HG02938 (cell line): ENCODE measurements at regions not wholly inside any gene's neighbourhood (a gene's known extent, or its start where the extent isn't known, plus 50 kb on each side); places are given as distances from the start of the nearest gene placed in this dataset.

Experiments
- ATAC-seq: cut with Tn5 transposase; IDR thresholded peaks from one replicate; pipeline ENCODE4 v1.9.1; 2021; ENCODE audit warnings: mild to moderate bottlenecking, moderate library complexity; ENCODE audit not compliant: unreplicated experiment

DNA sequence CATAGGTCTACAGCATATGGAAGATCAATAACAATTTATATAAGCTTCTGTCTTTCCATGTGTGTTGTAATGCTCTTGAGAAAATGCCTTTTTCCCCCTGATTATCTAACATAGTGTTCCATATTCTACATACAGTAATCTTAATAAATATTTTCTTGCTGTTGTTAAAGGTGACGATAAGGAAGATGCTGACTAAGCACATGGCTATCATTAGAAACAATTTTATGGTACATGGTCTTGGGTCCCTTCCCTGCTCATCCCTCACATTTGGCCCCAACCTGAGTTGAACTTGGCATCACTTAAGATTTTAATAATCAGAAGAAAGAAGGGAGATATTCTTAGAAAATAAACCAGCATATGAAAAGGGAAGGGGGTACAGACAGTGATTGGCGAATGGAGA is 382.1 kb upstream of the CDH20 start:
- no peak for ATAC-seq

DNA sequence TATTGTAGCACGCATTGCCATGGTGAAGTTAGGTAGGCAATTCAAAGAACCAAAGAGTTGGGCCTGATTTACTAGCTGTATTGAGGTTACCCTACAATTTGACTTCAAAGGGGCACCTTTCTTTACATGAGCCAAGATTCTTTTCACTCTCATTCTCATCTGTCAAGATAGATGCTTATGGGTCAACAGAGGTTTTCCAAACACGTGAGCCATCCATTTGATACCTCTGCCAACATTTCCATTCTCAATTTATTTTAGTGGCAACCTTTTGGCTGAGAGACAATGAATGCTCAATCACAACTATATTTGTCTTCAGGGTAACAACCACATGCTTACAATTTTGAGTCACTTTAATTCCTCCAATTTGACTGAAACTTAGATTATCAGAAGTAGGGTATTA is 370.6 kb upstream of the CDH20 start:
- ATAC-seq, result no peak

DNA sequence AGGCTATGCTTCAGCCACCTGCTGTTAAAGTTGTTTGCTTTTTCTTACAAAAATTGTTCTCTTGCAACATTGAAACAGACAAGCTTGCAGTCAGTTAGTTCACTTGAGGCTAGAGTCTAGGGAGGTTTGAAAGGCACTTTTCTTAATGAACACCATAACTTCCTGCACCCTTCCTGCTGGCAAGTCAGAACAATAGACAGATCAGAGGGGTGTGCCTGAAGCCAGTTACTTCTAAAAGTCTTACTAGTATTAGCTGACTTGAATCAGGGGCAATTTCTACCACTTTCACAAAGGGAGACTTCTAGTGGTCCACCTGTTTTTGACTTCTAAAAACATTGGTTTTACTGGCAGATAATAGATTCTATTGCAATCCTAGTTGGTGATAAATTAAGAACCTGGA is 367.4 kb upstream of the CDH20 start:
- no peak for ATAC-seq

DNA sequence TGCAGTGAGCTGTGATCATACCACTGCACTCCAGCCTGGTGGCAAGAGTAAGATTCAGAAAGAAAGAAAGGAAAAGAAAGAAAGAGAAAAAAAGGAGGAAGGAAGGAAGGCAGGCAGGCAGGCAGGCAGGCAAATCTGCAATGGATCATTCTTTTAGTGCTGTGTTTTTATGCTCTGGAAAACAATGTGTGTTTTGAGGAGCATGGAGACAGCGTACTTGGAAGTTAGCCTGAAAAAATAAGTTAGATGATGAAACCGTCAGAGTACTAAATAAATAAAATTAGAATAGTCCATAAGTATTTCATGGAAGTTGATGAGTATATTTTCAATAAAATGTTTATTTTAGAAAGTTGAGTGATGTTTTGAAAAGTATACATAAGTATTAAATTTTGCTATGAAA is 366.4 kb upstream of the CDH20 start:
- ATAC-seq, result no peak

DNA sequence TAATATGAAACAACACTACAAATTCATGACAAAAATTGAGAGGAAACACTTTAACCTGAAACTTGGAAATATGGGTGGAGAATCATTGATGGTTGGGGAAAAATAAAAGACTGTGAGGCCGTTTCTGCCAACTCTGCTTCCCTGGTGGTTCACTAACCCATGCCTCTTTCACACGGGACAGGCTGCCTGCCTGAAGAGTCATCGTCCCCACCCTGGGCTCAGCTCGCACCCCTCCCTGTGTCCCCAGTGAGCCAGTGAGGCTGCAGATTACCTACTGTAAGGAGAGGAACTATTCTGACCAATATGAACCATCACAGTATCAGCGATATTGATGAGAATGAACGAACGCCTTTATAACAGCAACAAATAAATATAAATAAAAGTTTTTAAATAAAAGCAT is 357.8 kb upstream of the CDH20 start:
- no peak for ATAC-seq

DNA sequence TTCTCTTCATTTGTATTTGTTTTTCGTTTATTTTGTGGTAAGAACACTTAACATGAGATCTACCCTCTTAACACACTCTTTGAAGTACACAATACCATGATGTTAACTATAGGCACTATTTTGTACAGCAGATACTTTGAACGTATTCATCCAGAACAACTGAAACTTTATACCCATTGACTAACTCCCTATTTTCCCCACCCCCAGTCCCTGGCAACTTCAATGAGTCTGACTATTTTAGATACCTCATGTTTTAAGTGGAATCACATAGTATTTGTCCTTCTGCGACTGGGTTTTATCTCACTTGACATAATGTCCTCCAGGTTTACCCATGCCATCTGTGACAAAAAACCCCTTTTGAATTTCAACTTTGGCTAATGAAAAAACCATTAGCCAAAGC is 356.3 kb upstream of the CDH20 start:
- no peak for ATAC-seq

DNA sequence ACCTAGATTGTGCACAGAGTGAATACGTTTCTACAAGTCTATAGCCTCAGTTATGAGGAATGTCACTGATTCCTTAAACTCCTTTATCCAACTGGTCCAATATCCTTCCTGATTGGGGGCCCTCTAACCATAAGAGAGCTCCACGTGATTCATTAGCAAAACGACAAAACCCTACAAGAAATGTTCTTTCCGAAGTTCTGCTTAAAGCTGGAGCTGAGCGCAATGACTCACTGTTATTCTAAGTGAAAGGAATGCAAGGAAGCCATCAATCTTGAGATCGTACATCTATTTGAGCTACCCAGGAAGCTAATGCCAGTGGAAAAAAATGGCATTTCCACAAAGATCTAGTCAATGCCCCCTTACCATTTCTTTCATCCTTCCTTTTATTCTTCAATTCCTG is 354.9 kb upstream of the CDH20 start:
- no peak for ATAC-seq

DNA sequence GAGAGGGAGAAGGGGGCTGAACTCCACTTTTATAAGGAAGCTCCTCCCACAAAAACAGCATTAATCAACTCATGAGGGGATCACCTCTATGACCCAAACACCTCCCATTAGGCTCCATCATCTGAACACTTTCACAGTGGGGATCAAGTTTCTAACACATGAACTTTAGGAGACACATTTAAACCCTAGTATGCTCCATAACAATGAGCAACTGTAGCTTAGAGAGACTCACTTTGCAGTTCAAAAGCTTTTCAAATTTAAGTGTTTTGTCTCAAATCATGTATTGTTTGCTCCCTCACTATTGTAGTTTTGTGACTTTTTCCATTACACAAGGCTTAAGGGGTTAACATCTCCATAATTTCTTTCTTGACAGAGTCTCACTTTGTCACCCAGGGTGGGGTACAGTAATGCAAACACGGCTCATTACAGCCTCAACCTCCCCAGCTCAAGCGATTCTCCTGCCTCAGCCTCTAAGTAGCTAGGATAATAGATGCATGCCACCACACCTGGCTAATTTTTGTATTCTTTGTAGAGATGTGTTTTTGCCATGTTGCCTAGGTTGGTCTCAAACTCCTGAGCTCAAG is 352.7 kb upstream of the CDH20 start:
- ATAC-seq, result no peak

DNA sequence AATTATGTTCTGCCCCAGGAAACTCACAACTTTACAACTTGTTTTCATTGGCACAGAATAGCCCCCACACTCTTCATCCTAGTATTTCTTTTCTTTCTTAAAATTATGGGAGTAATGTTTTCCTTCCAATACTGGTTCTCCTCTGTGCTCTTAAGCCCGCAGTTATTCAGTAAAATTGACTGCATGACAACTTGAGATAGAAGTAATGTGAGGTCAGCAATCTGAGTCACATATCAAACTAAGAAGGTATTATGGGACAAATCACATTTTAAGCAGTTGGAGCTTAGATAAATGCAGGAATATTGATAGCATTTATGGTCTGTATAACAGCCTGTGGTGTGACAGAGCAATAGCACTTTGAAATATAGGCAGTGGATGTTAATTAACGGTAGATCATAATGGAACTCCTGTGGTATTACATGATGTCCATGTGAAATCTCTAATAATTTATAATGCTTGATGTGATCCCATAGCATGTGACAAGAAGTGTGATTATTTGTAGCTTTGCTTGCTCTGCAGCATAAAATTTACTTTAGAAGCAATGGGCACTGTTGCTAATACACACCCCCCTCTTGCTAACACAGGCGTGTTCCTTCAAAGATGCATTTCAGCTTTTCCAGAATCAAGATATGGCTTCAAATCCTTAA is 351.4 kb upstream of the CDH20 start:
- no peak for ATAC-seq

DNA sequence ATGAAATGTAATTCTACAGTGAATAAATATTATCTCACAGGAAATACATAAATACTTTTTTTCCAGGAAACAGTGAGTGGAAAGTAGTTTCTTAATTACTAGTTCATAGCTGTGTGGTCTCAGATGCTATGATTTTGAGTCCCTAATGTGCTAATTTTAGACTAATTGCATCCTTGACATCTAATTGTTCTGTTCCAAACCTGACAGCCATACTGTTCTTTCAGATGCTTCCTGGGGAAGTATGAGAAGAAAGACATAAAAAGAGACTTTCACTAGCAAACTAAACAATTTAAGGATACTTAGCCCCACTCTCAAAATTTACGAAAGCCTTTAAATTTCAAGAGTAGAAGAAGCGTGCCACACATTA is 350.9 kb upstream of the CDH20 start:
- no peak for ATAC-seq

DNA sequence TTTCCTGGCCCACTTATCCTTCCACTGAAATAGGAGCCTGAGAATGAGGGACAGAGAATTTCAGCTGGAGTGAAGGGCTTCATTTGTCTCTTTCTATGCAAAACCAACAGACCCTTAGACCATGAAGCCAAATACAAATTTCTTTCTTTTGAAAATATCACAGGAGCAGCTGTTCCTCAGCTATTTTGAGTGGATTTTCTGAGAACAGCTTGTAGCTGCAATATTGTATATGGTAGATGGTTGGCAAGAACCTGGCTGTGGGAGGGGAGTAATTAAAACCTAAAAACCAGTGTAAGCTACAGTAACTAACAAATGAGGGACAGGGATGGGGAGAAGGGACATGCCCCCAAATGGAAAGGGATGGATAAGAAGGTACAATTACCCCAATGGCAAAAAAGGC is 350.3 kb upstream of the CDH20 start:
- no peak for ATAC-seq

DNA sequence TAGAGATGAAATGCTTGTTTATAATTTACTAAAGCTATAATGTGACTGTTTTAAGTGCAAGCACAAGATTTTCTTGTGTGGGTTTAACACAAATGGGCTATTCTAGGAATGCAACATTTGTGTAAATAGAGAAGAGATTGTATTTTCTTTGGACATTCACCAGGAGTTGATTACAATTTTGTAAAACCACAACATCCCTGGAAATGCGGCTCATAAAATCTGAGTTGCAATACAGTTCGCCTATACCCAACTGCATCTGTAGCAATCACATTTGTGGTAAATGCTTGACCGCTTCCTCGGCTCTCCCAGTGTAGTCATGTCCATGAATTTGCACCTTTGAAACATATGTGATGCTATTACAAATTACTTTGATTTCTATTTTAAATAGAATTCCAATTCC is 348.7 kb upstream of the CDH20 start:
- no peak for ATAC-seq

DNA sequence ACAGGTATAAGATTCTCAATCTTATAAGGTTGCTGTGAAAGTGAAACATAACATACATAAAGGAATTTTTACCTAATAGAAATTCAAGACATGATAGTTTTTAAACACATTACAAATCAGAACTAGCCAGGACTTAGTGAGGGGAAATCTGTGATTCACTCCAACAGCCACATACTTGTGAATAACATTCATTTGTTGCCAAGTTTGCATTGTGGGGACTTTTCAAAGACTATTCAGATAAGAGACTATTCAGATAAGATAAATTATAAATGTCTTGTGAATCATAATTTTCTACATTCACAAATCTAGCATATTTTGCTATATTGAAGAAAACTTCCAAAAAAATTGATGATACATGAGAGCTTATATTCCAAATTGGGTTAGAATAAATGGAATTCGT is 345.3 kb upstream of the CDH20 start:
- no peak for ATAC-seq

DNA sequence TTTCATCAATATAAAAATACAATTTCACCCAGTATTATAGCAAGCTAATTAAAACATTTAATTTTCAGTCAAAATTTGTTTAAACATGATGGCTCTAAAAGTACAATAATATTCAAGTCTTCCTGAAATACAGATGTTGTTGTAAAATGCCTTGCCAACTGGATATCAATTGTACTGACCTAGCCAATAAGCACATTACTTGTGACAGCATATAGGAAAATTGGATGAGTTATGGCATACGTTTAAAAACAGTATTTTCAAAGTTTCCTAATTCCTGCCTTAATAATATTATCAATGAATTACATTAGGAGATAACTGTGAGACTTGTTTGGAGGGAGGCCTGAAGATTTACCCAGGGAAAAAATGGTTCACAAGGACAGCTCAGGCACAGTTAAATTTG is 336.9 kb upstream of the CDH20 start:
- ATAC-seq, result no peak

DNA sequence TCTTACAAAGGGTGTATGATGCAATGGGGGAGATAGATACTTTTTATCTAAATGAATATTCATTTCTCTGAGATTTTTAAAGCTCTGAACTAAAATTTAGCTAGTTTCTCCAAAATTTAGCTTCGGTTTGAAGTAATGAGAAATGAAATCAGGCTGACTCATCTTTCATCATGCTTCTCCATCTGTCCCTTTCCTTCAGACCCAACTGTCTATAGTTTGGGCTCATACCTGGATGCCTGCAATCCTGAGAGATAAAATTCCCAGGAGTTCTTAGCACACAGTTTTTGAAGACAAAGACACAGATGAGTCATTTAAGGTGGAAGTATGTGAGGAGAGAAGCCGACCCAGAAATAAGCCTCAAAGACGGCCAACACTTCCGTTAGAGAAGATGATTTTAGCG is 336.4 kb upstream of the CDH20 start:
- ATAC-seq, result no peak

DNA sequence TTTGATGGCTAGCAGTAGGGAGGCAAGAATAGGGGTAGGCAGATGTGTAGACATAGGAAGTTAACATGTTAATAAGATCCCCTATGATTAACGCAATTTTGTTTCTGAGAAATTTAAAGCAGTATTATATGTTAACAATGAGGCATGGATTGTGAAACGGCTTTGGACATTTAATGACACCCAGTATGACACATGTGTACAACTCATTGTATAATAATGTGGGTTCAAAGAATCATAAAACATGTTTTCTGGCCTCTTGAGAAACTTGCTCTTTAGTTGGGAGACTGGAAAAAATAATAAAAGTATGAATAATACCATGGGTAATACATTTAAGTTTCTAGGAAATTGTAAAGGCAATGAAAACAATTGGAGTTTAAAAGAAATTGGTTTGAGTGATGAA is 332.1 kb upstream of the CDH20 start:
- ATAC-seq, result no peak

DNA sequence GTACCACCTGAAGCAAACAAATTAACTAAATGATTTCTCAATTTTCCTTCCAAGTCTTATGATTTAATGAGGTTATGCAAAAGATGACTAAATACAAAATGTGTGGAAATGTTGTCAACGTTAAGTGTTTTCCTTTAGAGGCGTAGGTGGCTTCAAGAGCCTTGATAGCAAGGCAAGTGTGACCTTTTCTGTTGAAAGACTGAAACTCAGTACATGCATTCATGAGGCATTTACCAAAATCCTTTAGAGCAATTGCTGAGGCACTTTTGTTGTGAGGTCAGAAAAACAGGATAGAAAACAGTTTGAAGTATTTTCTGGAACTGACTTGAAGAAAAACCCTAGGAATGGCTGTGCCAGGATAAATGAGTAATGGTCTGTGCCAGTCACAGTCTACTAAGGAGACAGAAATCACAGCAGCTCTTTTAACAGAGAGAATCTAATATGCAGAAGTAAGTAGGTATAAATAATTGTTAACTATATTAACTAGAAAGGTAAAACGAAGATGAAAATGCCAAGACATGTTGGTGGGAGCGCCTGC is 326.5 kb upstream of the CDH20 start:
- ATAC-seq, result no peak

DNA sequence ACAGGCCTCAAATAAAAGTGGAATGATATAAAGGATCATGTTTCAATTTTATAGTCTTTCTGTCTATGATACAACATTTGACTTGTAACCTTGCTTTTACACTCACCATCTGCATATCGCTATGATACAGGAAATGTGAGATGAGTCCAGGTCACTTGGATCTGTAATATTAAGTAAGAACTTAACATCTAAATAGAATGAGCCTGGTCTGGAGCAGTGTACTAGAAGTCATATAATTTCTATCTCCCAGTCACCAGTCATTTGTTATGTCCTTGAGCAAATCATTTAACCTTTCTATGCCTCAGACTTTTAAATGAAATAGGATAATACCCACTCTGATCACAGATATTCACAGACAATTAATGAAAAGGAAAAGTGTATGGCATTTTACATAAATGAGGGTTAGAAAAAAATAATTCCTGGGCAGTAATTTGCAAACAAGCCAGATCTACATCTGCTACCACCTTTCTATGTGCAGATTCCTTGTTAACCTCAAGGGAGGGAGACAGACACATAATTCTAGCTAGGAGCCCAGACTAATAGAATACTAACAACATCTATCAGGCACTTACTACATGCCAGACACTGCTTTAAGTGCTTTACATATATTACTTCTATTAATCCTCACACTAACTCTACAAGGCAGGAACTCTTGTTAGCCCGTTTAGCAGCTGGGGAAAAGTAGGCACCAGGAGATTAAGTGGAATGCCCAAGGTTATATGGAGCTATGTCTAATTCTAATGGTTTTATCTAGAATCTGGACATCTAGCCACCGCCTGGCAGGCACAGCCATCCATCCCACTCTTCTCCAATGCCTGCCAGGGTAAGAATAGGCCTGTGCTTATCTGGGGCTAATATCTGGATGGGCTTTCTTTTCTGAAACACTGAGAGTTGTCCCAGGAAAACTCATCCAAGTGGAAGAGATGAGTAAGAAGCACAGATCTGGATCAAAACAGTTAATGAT is 313.6 kb upstream of the CDH20 start:
- no peak for ATAC-seq

DNA sequence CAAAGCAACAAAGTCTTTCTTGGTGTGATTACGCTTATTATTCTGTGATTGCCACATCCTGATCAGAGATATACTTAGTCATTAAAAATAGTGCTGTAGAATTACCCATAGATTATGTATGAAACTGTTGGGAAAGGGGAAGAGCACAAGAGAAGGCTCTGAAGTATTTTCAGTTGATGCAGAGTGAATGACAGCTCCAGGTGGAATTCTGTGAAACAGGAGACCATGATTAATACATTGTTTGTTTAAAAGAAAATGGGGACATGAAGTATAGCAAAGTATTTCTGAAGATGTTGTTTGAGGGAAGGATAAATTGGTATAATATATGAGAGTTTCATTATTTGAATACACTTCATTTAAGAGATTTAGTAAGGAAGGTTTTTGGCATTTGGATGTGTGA is 307.6 kb upstream of the CDH20 start:
- ATAC-seq, result no peak

DNA sequence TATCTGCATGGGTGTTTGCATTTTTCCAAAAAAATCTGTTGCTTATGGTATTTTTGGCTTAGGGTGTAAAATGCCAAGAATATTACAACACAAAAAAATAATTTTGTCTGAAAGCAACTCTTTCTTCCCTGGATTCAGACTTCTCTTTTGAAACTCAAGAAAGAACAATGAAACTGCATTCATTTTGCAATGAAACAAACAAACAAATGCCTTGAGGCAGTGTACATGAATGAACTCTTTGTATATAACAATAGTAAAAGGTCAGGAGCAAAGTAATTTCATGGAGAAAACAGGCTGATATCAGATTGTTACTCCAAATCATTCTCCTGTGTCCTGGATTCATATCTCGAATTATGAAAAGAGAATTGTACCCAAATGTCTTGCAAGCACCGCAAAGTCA is 301.6 kb upstream of the CDH20 start:
- no peak for ATAC-seq

DNA sequence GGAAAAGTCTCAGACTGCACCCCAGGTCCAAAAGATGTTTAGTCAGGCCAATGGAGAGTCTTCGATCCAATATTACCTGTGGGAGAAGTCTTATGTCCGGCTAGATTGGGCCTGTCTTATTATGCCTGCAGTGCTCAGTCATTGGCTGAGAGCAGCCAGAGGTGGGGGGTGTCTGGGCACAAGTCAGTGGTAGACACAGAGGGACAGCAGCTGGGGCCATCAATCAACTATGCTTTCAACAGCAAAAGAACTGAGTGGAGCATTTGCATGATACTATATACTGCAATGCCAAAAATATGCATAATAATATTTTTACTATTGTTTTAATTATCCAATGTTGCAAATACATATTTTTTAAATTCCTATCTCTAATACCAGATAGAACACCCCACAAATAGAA is 298.6 kb upstream of the CDH20 start:
- ATAC-seq, result no peak

DNA sequence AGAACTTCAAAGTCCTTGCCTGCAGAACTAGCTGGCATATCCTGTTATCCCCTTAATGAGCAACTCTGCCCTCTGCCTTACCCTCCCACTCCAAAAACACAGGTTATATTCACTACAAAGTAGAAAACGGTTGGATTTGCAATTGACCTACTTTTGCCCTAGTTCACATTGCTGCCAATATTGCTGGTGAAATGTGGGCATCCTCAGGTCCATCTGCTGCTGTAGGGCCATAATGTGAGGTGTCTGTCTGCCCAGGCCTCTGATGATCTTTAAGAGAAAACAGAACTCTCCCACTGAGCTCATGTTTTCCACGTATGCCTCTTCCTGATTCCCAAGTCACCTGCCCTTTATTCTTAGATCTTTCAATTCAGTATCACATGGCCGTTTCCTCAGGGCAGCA is 294.0 kb upstream of the CDH20 start:
- ATAC-seq, result no peak
